ENCODE measurements at regions not wholly inside any gene's neighbourhood (a gene's known extent, or its start where the extent isn't known, plus 50 kb on each side); places are given as distances from the start of the nearest gene placed in this dataset.

DNA sequence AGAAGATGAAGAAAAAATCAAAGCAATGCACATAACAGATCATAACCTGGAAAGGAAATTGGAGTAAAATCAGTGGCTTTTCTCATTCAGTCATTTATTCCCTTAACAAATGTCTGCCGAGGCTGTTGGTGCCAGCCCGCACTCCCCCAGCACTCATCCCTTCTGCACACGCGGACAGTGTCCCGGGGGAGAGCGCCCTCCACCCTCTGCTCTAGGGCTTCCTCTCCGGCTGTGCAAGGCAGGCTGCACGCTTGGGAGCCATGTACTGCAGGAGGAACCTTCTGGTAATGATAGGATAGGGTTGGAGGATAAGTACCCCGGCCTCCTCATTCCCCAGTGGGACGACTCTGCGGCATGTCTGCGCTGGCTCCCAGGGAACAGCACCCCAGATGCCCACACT, 134.5 kb downstream of the PAX1 start:
- TF ChIP-seq CTCF (optimal IDR thresholded peaks at IDR 0.05 in 1 of 3, IDR thresholded peaks at IDR 0.05 in 1 of 3, conservative IDR thresholded peaks at IDR 0.05 in 1 of 3; ENCODE audit: extremely low read depth in 1 of 3, insufficient read depth in 2 of 3, low read length in 3 of 3) (no peak), EZH2 (IDR thresholded peaks at IDR 0.05; ENCODE audit: low read length) (no peak)
- Histone ChIP-seq H3K9ac (ENCODE audit: control insufficient read depth, extremely low read depth, insufficient read depth, low read length) (no peak overlapping the region), H3K79me2 (ENCODE audit: control insufficient read depth, insufficient read depth, low read length) (no peaks in the 10 kb centered on the region), H3K27me3 (ENCODE audit: control insufficient read depth, extremely low read depth, insufficient read depth, low read length) (no peaks in the 10 kb centered on the region), H3K9me3 (ENCODE audit: control insufficient read depth, low read depth, low read length) (no peaks in the 10 kb centered on the region), H3K4me1 (ENCODE audit: control insufficient read depth, extremely low read depth, insufficient read depth, low read length) (no peaks in the 10 kb centered on the region), H3K4me2 (ENCODE audit: control insufficient read depth, extremely low read depth, insufficient read depth, low read depth, low read length) (no peak overlapping the region), H3K4me3 (ENCODE audit: control insufficient read depth in 2 of 3, extremely low read depth in 1 of 3, insufficient read depth in 2 of 3, low read depth in 1 of 3, low read length in 3 of 3) (no peak overlapping the region), H3K9me1 (ENCODE audit: control insufficient read depth, extremely low read depth, insufficient read depth, low read length) (no peaks in the 10 kb centered on the region), H3K36me3 (ENCODE audit: control insufficient read depth in 2 of 2, extremely low read depth in 1 of 2, insufficient read depth in 2 of 2, low read length in 2 of 2) (no peaks in the 10 kb centered on the region), H4K20me1 (ENCODE audit: control insufficient read depth, extremely low read depth, insufficient read depth, low read length) (no peaks in the 10 kb centered on the region), H2AFZ (ENCODE audit: control insufficient read depth, low read length) (no peak overlapping the region), H3K27ac (ENCODE audit: control insufficient read depth, insufficient read depth, low read length) (no peak overlapping the region)
- FAIRE-seq (no peak), DNase-seq (ENCODE audit: low read depth, low spot score) (no peak)
- dilution Hi-C loops (cut with MboI; ENCODE audit: extremely low pct_ligation_motif_present, low sequenced_read_pairs) = no loop called here

DNA sequence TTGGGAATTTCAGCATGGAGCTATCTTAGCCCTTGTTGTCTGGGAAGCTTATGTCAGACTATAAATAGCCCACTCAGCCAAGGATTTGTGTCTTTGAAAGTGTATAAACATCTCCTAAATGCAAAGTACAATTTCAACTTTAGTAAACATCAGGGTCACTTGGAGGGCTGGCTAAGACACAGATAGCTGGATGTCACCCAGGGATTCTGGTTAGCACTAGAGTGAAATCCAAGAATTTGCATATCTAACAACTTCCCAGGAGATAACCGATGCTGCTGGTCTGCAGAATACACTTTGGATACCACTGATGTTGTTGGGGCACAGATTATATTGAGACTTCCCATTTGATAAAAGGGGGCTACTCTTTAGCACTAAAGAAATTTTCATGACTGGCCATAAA, 130.9 kb downstream of the PAX1 start:
- FAIRE-seq = no peak
- H3K9ac ChIP-seq (ENCODE audit: control insufficient read depth, extremely low read depth, insufficient read depth, low read length) = no peak overlapping the region
- no peaks in the 10 kb centered on the region for H3K4me1 ChIP-seq (ENCODE audit: control insufficient read depth, extremely low read depth, insufficient read depth, low read length)
- H3K27me3 ChIP-seq (ENCODE audit: control insufficient read depth, extremely low read depth, insufficient read depth, low read length) = no peaks in the 10 kb centered on the region
- dilution Hi-C loops (cut with MboI; ENCODE audit: extremely low pct_ligation_motif_present, low sequenced_read_pairs) = no loop called here
- no peak overlapping the region for H3K27ac ChIP-seq (ENCODE audit: control insufficient read depth, insufficient read depth, low read length)
- no peak for DNase-seq (ENCODE audit: low read depth, low spot score)
- H3K9me1 ChIP-seq (ENCODE audit: control insufficient read depth, extremely low read depth, insufficient read depth, low read length) = no peaks in the 10 kb centered on the region
- no peaks in the 10 kb centered on the region for H3K36me3 ChIP-seq (ENCODE audit: control insufficient read depth in 2 of 2, extremely low read depth in 1 of 2, insufficient read depth in 2 of 2, low read length in 2 of 2)
- H3K4me2 ChIP-seq (ENCODE audit: control insufficient read depth, extremely low read depth, insufficient read depth, low read depth, low read length) = no peak overlapping the region
- no peak overlapping the region for H2AFZ ChIP-seq (ENCODE audit: control insufficient read depth, low read length)
- no peaks in the 10 kb centered on the region for H4K20me1 ChIP-seq (ENCODE audit: control insufficient read depth, extremely low read depth, insufficient read depth, low read length)
- H3K79me2 ChIP-seq (ENCODE audit: control insufficient read depth, insufficient read depth, low read length) = no peaks in the 10 kb centered on the region
- H3K9me3 ChIP-seq (ENCODE audit: control insufficient read depth, low read depth, low read length) = no peaks in the 10 kb centered on the region
- no peak overlapping the region for H3K4me3 ChIP-seq (ENCODE audit: control insufficient read depth in 2 of 3, extremely low read depth in 1 of 3, insufficient read depth in 2 of 3, low read depth in 1 of 3, low read length in 3 of 3)
- TF ChIP-seq EZH2 (IDR thresholded peaks at IDR 0.05; ENCODE audit: low read length) = no peak
- TF ChIP-seq CTCF (optimal IDR thresholded peaks at IDR 0.05 in 1 of 3, IDR thresholded peaks at IDR 0.05 in 1 of 3, conservative IDR thresholded peaks at IDR 0.05 in 1 of 3; ENCODE audit: extremely low read depth in 1 of 3, insufficient read depth in 2 of 3, low read length in 3 of 3) = no peak
